Left ventricle myocardium inferior (tissue), 1 donor: ENCODE measurements at regions not wholly inside any gene's neighbourhood (a gene's known extent, or its start where the extent isn't known, plus 50 kb on each side); places are given as distances from the start of the nearest gene placed in this dataset.
A peak's percentile ranks its signal among the peaks of the same experiment; 100 is the strongest.

Experiments used
- DNase-seq: peaks from one replicate; pipeline ENCODE4 v3.0.0-alpha.2; 2020
- H3K27ac ChIP-seq: fragments of 200-600 bp; replicated peaks from 2 replicates; pipeline ENCODE4 v1.8.0; 2021
- H3K27me3 ChIP-seq: fragments of 200-600 bp; 2 replicates; pipeline ENCODE4 v1.8.0; 2021; ENCODE audit warnings: low read depth
- H3K36me3 ChIP-seq: fragments of 200-600 bp; 2 replicates; pipeline ENCODE4 v1.8.0; 2021
- H3K4me1 ChIP-seq: fragments of 200-600 bp; 2 replicates; pipeline ENCODE4 v1.8.0; 2021
- H3K4me3 ChIP-seq: fragments of 200-600 bp; 2 replicates; pipeline ENCODE4 v1.8.0; 2021; ENCODE audit warnings: mild to moderate bottlenecking, moderate library complexity
- H3K9me3 ChIP-seq: fragments of 200-600 bp; replicated peaks from 2 replicates; pipeline ENCODE4 v1.8.0; 2021
- intact Hi-C: fragments of 100-400 bp; cut with micrococcal nuclease; formaldehyde crosslinking; loops from one replicate; pipeline ENCODE4 v1.11.0; 2022
- TF ChIP-seq, protein P1 (sequence below): fragments of 200-600 bp; IDR thresholded peaks from 2 replicates; pipeline ENCODE4 v1.8.0; 2021; ENCODE audit warnings: antibody characterized with exemption, mild to moderate bottlenecking, borderline replicate concordance
- donor health status: DM: no; HTN: yes; CAD: no; lungs with severe emphysema.

- TF ChIP-seq, protein P1, sequence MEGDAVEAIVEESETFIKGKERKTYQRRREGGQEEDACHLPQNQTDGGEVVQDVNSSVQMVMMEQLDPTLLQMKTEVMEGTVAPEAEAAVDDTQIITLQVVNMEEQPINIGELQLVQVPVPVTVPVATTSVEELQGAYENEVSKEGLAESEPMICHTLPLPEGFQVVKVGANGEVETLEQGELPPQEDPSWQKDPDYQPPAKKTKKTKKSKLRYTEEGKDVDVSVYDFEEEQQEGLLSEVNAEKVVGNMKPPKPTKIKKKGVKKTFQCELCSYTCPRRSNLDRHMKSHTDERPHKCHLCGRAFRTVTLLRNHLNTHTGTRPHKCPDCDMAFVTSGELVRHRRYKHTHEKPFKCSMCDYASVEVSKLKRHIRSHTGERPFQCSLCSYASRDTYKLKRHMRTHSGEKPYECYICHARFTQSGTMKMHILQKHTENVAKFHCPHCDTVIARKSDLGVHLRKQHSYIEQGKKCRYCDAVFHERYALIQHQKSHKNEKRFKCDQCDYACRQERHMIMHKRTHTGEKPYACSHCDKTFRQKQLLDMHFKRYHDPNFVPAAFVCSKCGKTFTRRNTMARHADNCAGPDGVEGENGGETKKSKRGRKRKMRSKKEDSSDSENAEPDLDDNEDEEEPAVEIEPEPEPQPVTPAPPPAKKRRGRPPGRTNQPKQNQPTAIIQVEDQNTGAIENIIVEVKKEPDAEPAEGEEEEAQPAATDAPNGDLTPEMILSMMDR: no peak
- Histone ChIP-seq H3K4me1 (peaks cover 100% of the 10 kb centered on the region), H3K27me3 (no peaks in the 10 kb centered on the region), H3K27ac (peak overlapping the region; percentile 97), H3K4me3 (no peak overlapping the region), H3K9me3 (no peaks in the 10 kb centered on the region), H3K36me3 (peaks cover 11% of the 10 kb centered on the region)
- DNase-seq: no peak
- intact Hi-C loops: no loop called here
Measured at GRCh38 chr9:700365-701282, 140.9 kb upstream of the DMRT1 start.

DNA sequence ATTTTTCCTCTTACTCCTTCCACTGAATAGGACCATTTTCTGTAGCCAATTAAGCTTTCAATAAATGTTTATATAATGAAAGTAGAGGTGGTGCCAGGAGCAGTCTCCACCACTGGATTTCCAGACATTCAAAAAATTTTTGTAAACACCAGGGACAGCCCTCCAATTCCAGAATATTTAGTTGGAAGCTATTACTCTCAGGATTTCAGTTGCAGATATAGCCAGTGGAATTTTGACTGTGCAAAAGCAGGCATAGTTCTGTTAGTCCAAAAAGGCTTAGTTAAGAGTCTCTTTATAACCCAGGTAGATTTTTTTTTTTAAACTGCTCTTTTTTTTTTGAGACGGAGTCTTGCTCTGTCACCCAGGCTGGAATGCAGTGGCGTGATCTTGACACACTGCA is 138.1 kb upstream of the DMRT1 start:
- peaks cover 94% of the 10 kb centered on the region for H3K4me1 ChIP-seq
- peak overlapping the region; percentile 75 for H3K27ac ChIP-seq
- H3K4me3 ChIP-seq: no peak overlapping the region
- H3K36me3 ChIP-seq: peaks cover 11% of the 10 kb centered on the region
- intact Hi-C loops: no loop called here
- DNase-seq: no peak
- H3K27me3 ChIP-seq: no peaks in the 10 kb centered on the region
- H3K9me3 ChIP-seq: no peaks in the 10 kb centered on the region
- TF ChIP-seq, protein P1: no peak

DNA sequence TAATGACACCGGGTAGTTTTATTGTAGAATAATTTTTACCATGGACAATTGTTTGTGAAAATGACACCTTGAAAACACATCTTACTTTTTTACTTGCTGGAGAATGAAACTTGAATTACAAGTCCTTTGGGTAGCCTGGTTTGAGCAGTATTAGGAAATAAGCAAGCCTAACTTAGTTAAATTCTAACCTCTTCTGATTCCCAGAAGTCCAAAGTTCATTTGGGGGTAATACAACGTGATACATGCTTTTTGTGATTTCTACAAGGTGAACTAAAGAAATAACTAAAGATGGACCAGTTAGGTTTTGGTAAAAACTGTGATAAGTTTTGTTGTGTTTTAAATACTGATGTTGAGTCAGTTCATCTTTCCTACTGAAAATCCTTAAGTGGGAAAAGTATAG is 135.4 kb upstream of the DMRT1 start:
- Histone ChIP-seq H3K4me3 (peak overlapping the region; percentile 69), H3K27me3 (no peaks in the 10 kb centered on the region), H3K4me1 (peaks cover 90% of the 10 kb centered on the region), H3K27ac (peak overlapping the region; percentile 75), H3K9me3 (no peaks in the 10 kb centered on the region), H3K36me3 (peaks cover 18% of the 10 kb centered on the region)
- TF ChIP-seq, protein P1: no peak
- intact Hi-C loops: no loop called here
- no peak for DNase-seq

- intact Hi-C loops: no loop called here
- peaks cover 22% of the 10 kb centered on the region for H3K36me3 ChIP-seq
- no peaks in the 10 kb centered on the region for H3K9me3 ChIP-seq
- peak; percentile 62 for DNase-seq
- no peaks in the 10 kb centered on the region for H3K27me3 ChIP-seq
- peaks cover 90% of the 10 kb centered on the region for H3K4me1 ChIP-seq
- TF ChIP-seq, protein P1: no peak
- peak overlapping the region; percentile 75 for H3K27ac ChIP-seq
- peak overlapping the region; percentile 69 for H3K4me3 ChIP-seq
Measured at GRCh38 chr9:706606-707459, 134.7 kb upstream of the DMRT1 start.

DNA sequence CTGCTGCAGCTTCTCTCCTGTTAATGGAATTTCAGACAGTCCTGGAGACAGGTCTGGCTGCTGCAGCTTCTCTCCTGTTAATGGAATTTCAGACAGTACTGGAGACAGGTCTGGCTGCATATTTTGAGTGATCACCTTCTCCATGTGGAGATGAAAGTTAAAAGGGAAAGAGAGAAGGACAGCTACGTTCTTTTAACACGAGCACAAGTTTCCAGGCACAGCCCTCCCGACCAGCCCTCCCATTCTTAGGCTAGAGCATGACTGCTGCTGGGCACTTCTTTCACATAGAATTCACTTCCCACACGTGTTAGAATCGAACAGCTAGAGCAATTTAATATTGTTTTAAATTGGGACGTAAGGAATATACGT is 133.3 kb upstream of the DMRT1 start:
- intact Hi-C loops: no loop called here
- peak overlapping the region; percentile 40 for H3K4me3 ChIP-seq
- H3K27ac ChIP-seq: peak overlapping the region; percentile 80
- H3K36me3 ChIP-seq: peaks cover 27% of the 10 kb centered on the region
- TF ChIP-seq, protein P1: no peak
- no peaks in the 10 kb centered on the region for H3K9me3 ChIP-seq
- H3K27me3 ChIP-seq: no peaks in the 10 kb centered on the region
- DNase-seq: no peak
- peaks cover 90% of the 10 kb centered on the region for H3K4me1 ChIP-seq
